ENCODE measurements at regions not wholly inside any gene's neighbourhood (a gene's known extent, or its start where the extent isn't known, plus 50 kb on each side); places are given as distances from the start of the nearest gene placed in this dataset.

- no peak for TF ChIP-seq CTCF (IDR thresholded peaks at IDR 0.05; ENCODE audit: insufficient read depth in 1 of 2, low read depth in 1 of 2, low read length in 1 of 2, severe bottlenecking in 1 of 2, unreplicated experiment in 1 of 2)
- Histone ChIP-seq H3K36me3 (ENCODE audit: control insufficient read depth, insufficient read depth, low read length) (no peaks in the 10 kb centered on the region), H3K4me3 (ENCODE audit: low read depth, low read length) (no peak overlapping the region), H3K27me3 (replicated peaks; ENCODE audit: control insufficient read depth, insufficient read depth, low read length) (no peaks in the 10 kb centered on the region; the same call in 1 of the 2 replicates), H3K4me1 (no peaks in the 10 kb centered on the region), H3K9me3 (no peaks in the 10 kb centered on the region)
- Mint-ChIP-seq H3K27me3 (ENCODE audit: insufficient read depth, unreplicated experiment) (peaks cover 8% of the 10 kb centered on the region), H3K4me3 (ENCODE audit: unreplicated experiment) (no peak overlapping the region), H3K4me1 (ENCODE audit: low read depth, unreplicated experiment) (no peaks in the 10 kb centered on the region), H3K9me3 (ENCODE audit: unreplicated experiment) (no peaks in the 10 kb centered on the region), H3K27ac (ENCODE audit: unreplicated experiment) (no peak overlapping the region), H3K36me3 (ENCODE audit: insufficient read depth, unreplicated experiment) (no peaks in the 10 kb centered on the region)
- DNase-seq = no peak
- POLR2A ChIA-PET = no interaction called here
- no TSS peak for BruUV-seq (replicated peaks)
- CTCF ChIA-PET = no interaction called here
- intact Hi-C loops (cut with micrococcal nuclease; ENCODE audit: unreplicated experiment) = no loop called here
Measured at GRCh38 chr2:7472465-7472864, 555.3 kb downstream of the RNF144A start.

DNA sequence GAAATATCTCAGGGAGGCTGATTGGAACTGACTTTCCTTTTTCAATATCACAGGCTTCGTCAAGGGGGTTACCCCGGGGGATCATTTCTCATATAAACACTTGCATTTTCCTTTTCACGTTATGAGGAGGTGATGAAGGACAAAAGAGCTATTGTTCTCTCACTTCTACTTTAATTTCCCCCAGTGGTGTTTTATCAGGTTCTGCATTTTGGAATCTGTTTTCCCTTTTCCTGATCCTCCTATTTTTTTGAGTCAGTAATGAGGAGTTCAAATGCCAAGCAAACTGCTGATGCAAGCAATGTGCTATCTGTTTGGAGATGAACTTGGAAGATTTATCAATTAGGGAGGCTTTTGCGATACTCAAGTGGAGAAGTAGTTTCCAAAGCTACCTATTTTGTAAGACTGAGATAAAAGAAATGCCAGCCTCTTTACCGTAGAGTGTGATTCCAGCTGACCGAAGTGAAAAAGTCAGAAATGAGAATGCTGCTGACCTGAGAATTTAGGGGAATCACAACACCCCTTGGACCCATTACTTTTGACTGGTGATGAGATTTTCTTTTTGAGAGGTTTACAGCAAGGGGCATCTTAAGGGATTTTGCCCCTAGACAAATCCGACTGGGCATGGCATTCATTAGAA is 556.0 kb downstream of the RNF144A start:
- POLR2A ChIA-PET = no interaction called here
- Mint-ChIP-seq H3K9me3 (ENCODE audit: unreplicated experiment) (no peaks in the 10 kb centered on the region), H3K27me3 (ENCODE audit: insufficient read depth, unreplicated experiment) (peaks cover 8% of the 10 kb centered on the region), H3K4me1 (ENCODE audit: low read depth, unreplicated experiment) (no peaks in the 10 kb centered on the region), H3K27ac (ENCODE audit: unreplicated experiment) (no peak overlapping the region), H3K4me3 (ENCODE audit: unreplicated experiment) (no peak overlapping the region), H3K36me3 (ENCODE audit: insufficient read depth, unreplicated experiment) (no peaks in the 10 kb centered on the region)
- TF ChIP-seq CTCF (IDR thresholded peaks at IDR 0.05; ENCODE audit: insufficient read depth in 1 of 2, low read depth in 1 of 2, low read length in 1 of 2, severe bottlenecking in 1 of 2, unreplicated experiment in 1 of 2) = no peak
- no peaks in the 10 kb centered on the region for H3K9me3 ChIP-seq
- H3K36me3 ChIP-seq (ENCODE audit: control insufficient read depth, insufficient read depth, low read length) = no peaks in the 10 kb centered on the region
- no peaks in the 10 kb centered on the region for H3K4me1 ChIP-seq
- H3K4me3 ChIP-seq (ENCODE audit: low read depth, low read length) = no peak overlapping the region
- no peak for DNase-seq
- intact Hi-C loops (cut with micrococcal nuclease; ENCODE audit: unreplicated experiment) = no loop called here
- BruUV-seq (replicated peaks) = no TSS peak
- H3K27me3 ChIP-seq (replicated peaks; ENCODE audit: control insufficient read depth, insufficient read depth, low read length) = no peaks in the 10 kb centered on the region; the same call in 1 of the 2 replicates
- CTCF ChIA-PET = no interaction called here

- intact Hi-C loops (cut with micrococcal nuclease; ENCODE audit: unreplicated experiment) = no loop called here
- Histone ChIP-seq H3K4me3 (ENCODE audit: low read depth, low read length) (no peak overlapping the region), H3K4me1 (no peaks in the 10 kb centered on the region), H3K27me3 (replicated peaks; ENCODE audit: control insufficient read depth, insufficient read depth, low read length) (no peaks in the 10 kb centered on the region; the same call in 1 of the 2 replicates), H3K36me3 (ENCODE audit: control insufficient read depth, insufficient read depth, low read length) (no peaks in the 10 kb centered on the region), H3K9me3 (no peaks in the 10 kb centered on the region)
- Mint-ChIP-seq H3K27ac (ENCODE audit: unreplicated experiment) (no peak overlapping the region), H3K4me1 (ENCODE audit: low read depth, unreplicated experiment) (no peaks in the 10 kb centered on the region), H3K9me3 (ENCODE audit: unreplicated experiment) (peaks cover 4% of the 10 kb centered on the region), H3K27me3 (ENCODE audit: insufficient read depth, unreplicated experiment) (peaks cover 10% of the 10 kb centered on the region), H3K4me3 (ENCODE audit: unreplicated experiment) (no peak overlapping the region), H3K36me3 (ENCODE audit: insufficient read depth, unreplicated experiment) (no peaks in the 10 kb centered on the region)
- TF ChIP-seq CTCF (IDR thresholded peaks at IDR 0.05; ENCODE audit: insufficient read depth in 1 of 2, low read depth in 1 of 2, low read length in 1 of 2, severe bottlenecking in 1 of 2, unreplicated experiment in 1 of 2) = no peak
- ChIA-PET CTCF (no interaction called here), POLR2A (no interaction called here)
- BruUV-seq (replicated peaks) = no TSS peak
- no peak for DNase-seq
Measured at GRCh38 chr2:7476371-7476770, 559.2 kb downstream of the RNF144A start.

Measured in Caco-2 (cell line).